Breast epithelium (tissue), 3 donors: ENCODE measurements at regions not wholly inside any gene's neighbourhood (a gene's known extent, or its start where the extent isn't known, plus 50 kb on each side); places are given as distances from the start of the nearest gene placed in this dataset.

Source experiments
- POLR2A ChIP-seq: fragments of 450-650 bp; IDR thresholded peaks from one replicate; pipeline ENCODE4 v1.6.1; 2016; ENCODE audit warnings: antibody characterized with exemption, mild to moderate bottlenecking, moderate library complexity
- POLR2AphosphoS5 ChIP-seq, 3 donors: sonication (generic); formaldehyde crosslinking; IDR thresholded peaks; one replicate each; pipeline ENCODE4 v1.6.1; 2017; ENCODE audit warnings: antibody characterized with exemption in 3 of 3
- TF ChIP-seq, protein P1 (sequence below), 3 donors: fragments of 450-650 bp; IDR thresholded peaks; one replicate each; pipeline ENCODE4 v1.5.1; 2016 to 2017; ENCODE audit warnings: antibody characterized with exemption in 3 of 3, mild to moderate bottlenecking in 3 of 3, moderate library complexity in 3 of 3

DNA sequence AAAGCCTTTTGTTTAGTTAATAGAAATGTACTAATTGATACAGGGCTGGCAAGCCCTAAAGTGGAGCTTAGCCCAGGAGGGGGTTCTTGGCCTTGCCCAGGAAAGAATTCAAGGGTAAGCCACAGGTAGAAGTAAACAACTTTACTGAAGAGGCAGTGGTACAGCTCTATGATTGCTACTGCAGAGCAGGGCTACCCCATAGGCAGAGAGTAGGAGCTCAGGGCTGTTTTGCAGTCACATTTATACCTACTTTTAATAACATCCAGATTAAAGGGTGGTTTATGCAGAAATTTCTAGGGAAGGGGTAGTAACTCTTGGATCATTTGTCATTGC is 680.4 kb upstream of the GJE1 start:
- TF ChIP-seq, protein P1, sequence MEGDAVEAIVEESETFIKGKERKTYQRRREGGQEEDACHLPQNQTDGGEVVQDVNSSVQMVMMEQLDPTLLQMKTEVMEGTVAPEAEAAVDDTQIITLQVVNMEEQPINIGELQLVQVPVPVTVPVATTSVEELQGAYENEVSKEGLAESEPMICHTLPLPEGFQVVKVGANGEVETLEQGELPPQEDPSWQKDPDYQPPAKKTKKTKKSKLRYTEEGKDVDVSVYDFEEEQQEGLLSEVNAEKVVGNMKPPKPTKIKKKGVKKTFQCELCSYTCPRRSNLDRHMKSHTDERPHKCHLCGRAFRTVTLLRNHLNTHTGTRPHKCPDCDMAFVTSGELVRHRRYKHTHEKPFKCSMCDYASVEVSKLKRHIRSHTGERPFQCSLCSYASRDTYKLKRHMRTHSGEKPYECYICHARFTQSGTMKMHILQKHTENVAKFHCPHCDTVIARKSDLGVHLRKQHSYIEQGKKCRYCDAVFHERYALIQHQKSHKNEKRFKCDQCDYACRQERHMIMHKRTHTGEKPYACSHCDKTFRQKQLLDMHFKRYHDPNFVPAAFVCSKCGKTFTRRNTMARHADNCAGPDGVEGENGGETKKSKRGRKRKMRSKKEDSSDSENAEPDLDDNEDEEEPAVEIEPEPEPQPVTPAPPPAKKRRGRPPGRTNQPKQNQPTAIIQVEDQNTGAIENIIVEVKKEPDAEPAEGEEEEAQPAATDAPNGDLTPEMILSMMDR (IDR thresholded peaks at IDR 0.05) = no peak
- TF ChIP-seq POLR2AphosphoS5 (IDR thresholded peaks at IDR 0.05) = no peak
- TF ChIP-seq POLR2A = no peak
